Activated gamma-delta T cell treated with anti-CD3 and anti-CD28 coated beads, Interleukin-2, amount 50 U/mL, for 16 hours (primary cell): ENCODE measurements at regions not wholly inside any gene's neighbourhood (a gene's known extent, or its start where the extent isn't known, plus 50 kb on each side); places are given as distances from the start of the nearest gene placed in this dataset.
"Not testable (repeated sequence)": the region's sequence is repeated elsewhere in the genome, so short reads cannot be mapped to it uniquely, and the experiment has no call there.

Experiments used
- DNase-seq: peaks from one replicate; pipeline ENCODE4 v3.0.0-alpha.2; 2020; ENCODE audit warnings: low read depth

- DNase-seq, result no peak
These were observed 464.9 kb upstream of the MIR17HG start for GRCh38 chr13:90882551-90882950.

GRCh38 chr13:90883592-90883991 is 463.9 kb upstream of the MIR17HG start:
- DNase-seq, result no peak

- DNase-seq, result no peak
These were observed 463.4 kb upstream of the MIR17HG start for GRCh38 chr13:90884066-90884465.

- DNase-seq, result no peak
These were observed 457.3 kb upstream of the MIR17HG start for GRCh38 chr13:90889906-90890834.

GRCh38 chr13:90891329-90891728 is 456.2 kb upstream of the MIR17HG start:
- DNase-seq, result no peak

GRCh38 chr13:90893199-90893598 is 454.3 kb upstream of the MIR17HG start:
- DNase-seq, result not testable (repeated sequence)

- no peak for DNase-seq
These were observed 451.5 kb upstream of the MIR17HG start for GRCh38 chr13:90896002-90896401.

- no peak for DNase-seq
These were observed 448.7 kb upstream of the MIR17HG start for GRCh38 chr13:90898811-90899210.

- no peak for DNase-seq
These were observed 448.1 kb upstream of the MIR17HG start for GRCh38 chr13:90899416-90899815.

GRCh38 chr13:90902255-90902654 is 445.2 kb upstream of the MIR17HG start:
- no peak for DNase-seq

- no peak for DNase-seq
These were observed 440.9 kb upstream of the MIR17HG start for GRCh38 chr13:90906554-90906953.

- DNase-seq, result no peak
These were observed 438.7 kb upstream of the MIR17HG start for GRCh38 chr13:90908792-90909191.

- DNase-seq, result no peak
These were observed 437.4 kb upstream of the MIR17HG start for GRCh38 chr13:90910018-90910639.

- no peak for DNase-seq
These were observed 435.2 kb upstream of the MIR17HG start for GRCh38 chr13:90912247-90912646.

GRCh38 chr13:90918536-90918935 is 429.0 kb upstream of the MIR17HG start:
- DNase-seq, result no peak

GRCh38 chr13:90919153-90919552 is 428.3 kb upstream of the MIR17HG start:
- no peak for DNase-seq

GRCh38 chr13:90926459-90926858 is 421.0 kb upstream of the MIR17HG start:
- no peak for DNase-seq

GRCh38 chr13:90928109-90928508 is 419.4 kb upstream of the MIR17HG start:
- no peak for DNase-seq

- DNase-seq, result no peak
These were observed 414.2 kb upstream of the MIR17HG start for GRCh38 chr13:90933097-90933826.

- no peak for DNase-seq
These were observed 412.7 kb upstream of the MIR17HG start for GRCh38 chr13:90934741-90935140.

- no peak for DNase-seq
These were observed 408.6 kb upstream of the MIR17HG start for GRCh38 chr13:90938848-90939247.

- no peak for DNase-seq
These were observed 403.5 kb upstream of the MIR17HG start for GRCh38 chr13:90943946-90944345.

- DNase-seq, result not testable (repeated sequence)
These were observed 402.3 kb upstream of the MIR17HG start for GRCh38 chr13:90945146-90945545.
